ENCODE measurements at regions not wholly inside any gene's neighbourhood (a gene's known extent, or its start where the extent isn't known, plus 50 kb on each side); places are given as distances from the start of the nearest gene placed in this dataset.
"Not testable (repeated sequence)": the region's sequence is repeated elsewhere in the genome, so short reads cannot be mapped to it uniquely, and the experiment has no call there.

DNA sequence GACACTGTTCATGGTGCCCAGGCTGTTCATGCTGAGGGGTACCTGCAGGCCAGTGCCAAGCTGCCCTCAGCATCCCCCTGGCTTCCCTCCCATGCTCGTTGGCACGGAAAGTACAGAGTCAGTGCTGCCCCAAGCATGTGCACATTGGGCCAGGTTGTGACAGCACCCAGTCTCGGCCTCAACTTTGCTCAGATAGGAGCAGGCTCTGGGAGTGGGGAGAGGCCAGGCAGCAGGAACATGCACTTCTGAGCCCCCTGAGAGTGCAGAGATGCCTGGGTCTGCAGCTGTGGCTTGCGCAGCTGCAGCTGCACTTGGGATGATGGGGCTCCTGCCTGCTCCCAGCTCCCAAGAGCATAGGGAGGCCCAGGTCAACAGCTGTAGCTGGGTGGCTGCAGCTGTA lies 966.4 kb upstream of the NCAM2 start:
- H3K27me3 ChIP-seq: no peaks in the 10 kb centered on the region
- TF ChIP-seq, protein P1, sequence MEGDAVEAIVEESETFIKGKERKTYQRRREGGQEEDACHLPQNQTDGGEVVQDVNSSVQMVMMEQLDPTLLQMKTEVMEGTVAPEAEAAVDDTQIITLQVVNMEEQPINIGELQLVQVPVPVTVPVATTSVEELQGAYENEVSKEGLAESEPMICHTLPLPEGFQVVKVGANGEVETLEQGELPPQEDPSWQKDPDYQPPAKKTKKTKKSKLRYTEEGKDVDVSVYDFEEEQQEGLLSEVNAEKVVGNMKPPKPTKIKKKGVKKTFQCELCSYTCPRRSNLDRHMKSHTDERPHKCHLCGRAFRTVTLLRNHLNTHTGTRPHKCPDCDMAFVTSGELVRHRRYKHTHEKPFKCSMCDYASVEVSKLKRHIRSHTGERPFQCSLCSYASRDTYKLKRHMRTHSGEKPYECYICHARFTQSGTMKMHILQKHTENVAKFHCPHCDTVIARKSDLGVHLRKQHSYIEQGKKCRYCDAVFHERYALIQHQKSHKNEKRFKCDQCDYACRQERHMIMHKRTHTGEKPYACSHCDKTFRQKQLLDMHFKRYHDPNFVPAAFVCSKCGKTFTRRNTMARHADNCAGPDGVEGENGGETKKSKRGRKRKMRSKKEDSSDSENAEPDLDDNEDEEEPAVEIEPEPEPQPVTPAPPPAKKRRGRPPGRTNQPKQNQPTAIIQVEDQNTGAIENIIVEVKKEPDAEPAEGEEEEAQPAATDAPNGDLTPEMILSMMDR (IDR thresholded peaks at IDR 0.05): no peak
- ATAC-seq: peak in 1 of 8 donors; percentile 22
- H3K27ac ChIP-seq: no peak overlapping the region
- intact Hi-C loops (cut with DNase I): loop anchor here in 1 of 10 donors (10.0 kb wide), 1 partner anchor 1077 kb away; no protein-coding TSS in a partner anchor
- no peak overlapping the region for H3K4me3 ChIP-seq
- WGBS, 2 donors: 65 to 85% methylated on average over 3 to 4 of the region's 4 CpGs
- H3K9me3 ChIP-seq: no peaks in the 10 kb centered on the region
- DNase-seq: no peak
- no peaks in the 10 kb centered on the region for H3K4me1 ChIP-seq
- no peaks in the 10 kb centered on the region for H3K36me3 ChIP-seq

GRCh38 chr21:20040768-20041167 lies 957.4 kb upstream of the NCAM2 start:
- intact Hi-C loops (cut with DNase I): loop anchor here in 1 of 10 donors (5.0 kb wide), 1 partner anchor 1238 kb away; no protein-coding TSS in a partner anchor
- no peaks in the 10 kb centered on the region for H3K36me3 ChIP-seq
- H3K9me3 ChIP-seq: peaks cover 0 to 4% (median 0%) of the 10 kb centered on the region in 11 donors
- TF ChIP-seq, protein P1 (IDR thresholded peaks at IDR 0.05): peak in 7 of 9 donors; percentile 39 to 61 (median 47)
- WGBS, 2 donors: 88 to 89% methylated on average over 2 of the region's 2 CpGs
- H3K27ac ChIP-seq: no peak overlapping the region
- no peak overlapping the region for H3K4me3 ChIP-seq
- H3K27me3 ChIP-seq: no peaks in the 10 kb centered on the region
- no peak for DNase-seq
- ATAC-seq: no peak
- no peaks in the 10 kb centered on the region for H3K4me1 ChIP-seq

DNA sequence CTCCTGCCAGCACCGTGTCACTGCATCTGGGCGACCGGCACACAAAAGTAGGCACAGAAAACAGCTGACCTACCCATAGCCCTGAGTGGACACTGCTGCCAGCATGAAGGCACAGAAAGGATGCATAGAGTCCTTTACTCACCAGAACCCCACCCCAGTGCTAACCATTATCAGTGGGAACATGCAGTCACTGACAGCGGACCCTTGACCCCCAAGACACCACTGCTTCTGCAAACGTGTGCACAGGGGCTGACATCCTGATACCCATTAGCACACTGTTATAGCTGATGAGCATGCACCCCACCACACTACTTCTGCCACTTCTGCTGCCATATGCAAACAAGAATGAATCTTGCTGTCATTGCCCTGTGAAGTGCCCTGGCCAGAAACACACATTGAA lies 953.0 kb upstream of the NCAM2 start:
- 76 to 84% methylated on average over 5 of the region's 5 CpGs for WGBS, 2 donors
- Histone ChIP-seq H3K9me3 (peaks cover 0 to 17% (median 0%) of the 10 kb centered on the region in 11 donors), H3K27ac (no peak overlapping the region), H3K27me3 (no peaks in the 10 kb centered on the region), H3K36me3 (no peaks in the 10 kb centered on the region), H3K4me3 (no peak overlapping the region), H3K4me1 (no peaks in the 10 kb centered on the region)
- intact Hi-C loops (cut with DNase I): no loop called here
- TF ChIP-seq, protein P1 (IDR thresholded peaks at IDR 0.05): no peak
- DNase-seq (no peak), ATAC-seq (no peak)

DNA sequence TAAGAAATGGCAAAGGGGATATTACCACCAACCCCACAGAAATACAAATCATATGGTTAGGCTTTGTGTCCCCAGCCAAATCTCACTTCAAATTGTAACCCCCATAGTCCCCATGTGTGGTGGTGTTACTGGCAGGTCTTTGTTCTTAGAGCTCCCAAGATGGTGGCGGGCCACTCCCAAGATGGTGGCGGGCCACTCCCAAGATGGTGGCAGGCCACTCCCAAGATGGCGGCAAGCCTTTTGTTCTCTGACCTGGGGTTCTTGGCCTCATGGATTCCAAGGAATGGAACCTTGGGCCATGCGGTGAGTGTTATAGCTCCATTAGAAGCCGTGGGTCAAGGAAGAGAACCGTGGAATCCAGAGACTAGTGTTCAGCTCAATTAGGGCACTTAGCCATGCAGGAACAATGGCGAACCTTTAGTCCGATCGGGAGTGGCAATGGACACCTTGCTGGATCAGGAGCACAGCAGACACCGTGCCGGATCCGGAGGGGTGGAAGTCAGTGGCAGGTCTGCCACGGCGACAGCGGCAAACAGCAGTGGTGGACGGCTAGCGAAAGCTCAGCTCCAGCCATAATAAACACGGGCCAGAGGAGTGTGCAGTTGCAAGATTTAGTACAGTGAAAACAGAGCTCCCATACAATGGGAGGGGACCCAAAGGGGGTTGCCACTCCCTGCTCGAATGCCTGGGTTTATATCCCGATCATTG lies 949.9 kb upstream of the NCAM2 start:
- intact Hi-C loops (cut with DNase I); H3K4me1 ChIP-seq; H3K27ac ChIP-seq; ATAC-seq; H3K4me3 ChIP-seq; H3K27me3 ChIP-seq; DNase-seq; H3K36me3 ChIP-seq: not testable (repeated sequence)
- 89 to 95% methylated on average over 20 of the region's 20 CpGs for WGBS, 2 donors
- peaks cover 0 to 19% (median 0%) of the 10 kb centered on the region in 11 donors for H3K9me3 ChIP-seq

DNA sequence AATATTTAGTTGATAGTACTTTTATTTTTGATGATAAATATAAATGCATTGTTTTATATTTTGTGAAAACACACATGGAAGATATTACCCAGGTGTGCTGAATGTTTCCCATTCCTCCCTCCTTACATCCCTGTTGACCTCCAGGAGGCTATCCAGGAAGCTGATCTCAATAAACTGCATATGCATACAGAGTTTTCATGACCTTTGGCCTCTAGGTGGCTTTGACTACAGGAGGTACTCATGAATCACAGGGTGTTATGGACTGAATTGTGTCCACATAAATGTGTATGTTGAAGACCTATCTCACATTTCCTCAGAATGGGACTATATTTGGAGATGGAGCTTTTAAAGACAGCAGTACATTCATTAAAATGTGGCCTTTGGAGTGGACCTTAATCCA lies 914.9 kb upstream of the NCAM2 start:
- TF ChIP-seq, protein P1 (IDR thresholded peaks at IDR 0.05): no peak
- ATAC-seq: no peak
- Histone ChIP-seq H3K9me3 (peaks cover 0 to 26% (median 0%) of the 10 kb centered on the region in 11 donors), H3K36me3 (no peaks in the 10 kb centered on the region), H3K4me3 (no peak overlapping the region), H3K27ac (no peak overlapping the region), H3K4me1 (no peaks in the 10 kb centered on the region), H3K27me3 (no peaks in the 10 kb centered on the region)
- no peak for DNase-seq
- intact Hi-C loops (cut with DNase I): no loop called here
